Peyer's patch (tissue), 4 donors: ENCODE measurements at regions not wholly inside any gene's neighbourhood (a gene's known extent, or its start where the extent isn't known, plus 50 kb on each side); places are given as distances from the start of the nearest gene placed in this dataset.

Experiments used
- POLR2A ChIP-seq, 2 donors: fragments of 450-650 bp; IDR thresholded peaks; one replicate each; pipeline ENCODE4 v1.5.1; 2017; ENCODE audit warnings: antibody characterized with exemption in 2 of 2, mild to moderate bottlenecking in 2 of 2, moderate library complexity in 2 of 2
- TF ChIP-seq, protein P1 (sequence below), 6 experiments: fragments of 450-650 bp in 4 of 6; fragments of 200-600 bp in 2 of 6; sonication (generic) in 1 of 6; IDR thresholded peaks; one replicate each; pipeline ENCODE4 v1.5.1; 2017 to 2019; ENCODE audit warnings: antibody characterized with exemption in 6 of 6, mild to moderate bottlenecking in 3 of 6, moderate library complexity in 1 of 6

DNA sequence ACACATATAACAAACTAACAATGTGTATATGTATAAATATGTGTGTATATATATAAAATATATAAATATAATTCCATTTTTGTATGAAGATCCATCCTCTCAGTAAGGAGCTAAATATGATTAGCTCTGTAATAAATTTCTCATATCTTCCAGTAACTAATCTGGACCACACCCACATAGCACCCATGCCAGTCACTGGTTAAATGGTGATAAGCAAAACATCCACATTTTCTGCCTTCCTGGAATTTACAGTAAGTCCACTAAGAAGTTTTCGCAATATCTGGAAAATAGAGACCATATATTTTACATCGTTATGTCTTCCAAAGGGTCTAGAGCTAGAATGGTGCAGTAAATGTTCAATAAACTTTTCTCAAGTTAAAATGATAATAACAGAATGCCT lies 151.5 kb upstream of the STMND1 start:
- no peak for TF ChIP-seq POLR2A (IDR thresholded peaks at IDR 0.05)
- TF ChIP-seq, protein P1, sequence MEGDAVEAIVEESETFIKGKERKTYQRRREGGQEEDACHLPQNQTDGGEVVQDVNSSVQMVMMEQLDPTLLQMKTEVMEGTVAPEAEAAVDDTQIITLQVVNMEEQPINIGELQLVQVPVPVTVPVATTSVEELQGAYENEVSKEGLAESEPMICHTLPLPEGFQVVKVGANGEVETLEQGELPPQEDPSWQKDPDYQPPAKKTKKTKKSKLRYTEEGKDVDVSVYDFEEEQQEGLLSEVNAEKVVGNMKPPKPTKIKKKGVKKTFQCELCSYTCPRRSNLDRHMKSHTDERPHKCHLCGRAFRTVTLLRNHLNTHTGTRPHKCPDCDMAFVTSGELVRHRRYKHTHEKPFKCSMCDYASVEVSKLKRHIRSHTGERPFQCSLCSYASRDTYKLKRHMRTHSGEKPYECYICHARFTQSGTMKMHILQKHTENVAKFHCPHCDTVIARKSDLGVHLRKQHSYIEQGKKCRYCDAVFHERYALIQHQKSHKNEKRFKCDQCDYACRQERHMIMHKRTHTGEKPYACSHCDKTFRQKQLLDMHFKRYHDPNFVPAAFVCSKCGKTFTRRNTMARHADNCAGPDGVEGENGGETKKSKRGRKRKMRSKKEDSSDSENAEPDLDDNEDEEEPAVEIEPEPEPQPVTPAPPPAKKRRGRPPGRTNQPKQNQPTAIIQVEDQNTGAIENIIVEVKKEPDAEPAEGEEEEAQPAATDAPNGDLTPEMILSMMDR (IDR thresholded peaks at IDR 0.05) = no peak
